ENCODE measurements at regions not wholly inside any gene's neighbourhood (a gene's known extent, or its start where the extent isn't known, plus 50 kb on each side); places are given as distances from the start of the nearest gene placed in this dataset.

- TF ChIP-seq CTCF (IDR thresholded peaks at IDR 0.05) (no peak), POLR2A (IDR thresholded peaks at IDR 0.05) (no peak)
Measured at GRCh38 chr4:131288441-131288840, 1860.7 kb upstream of the PCDH10 start.

Data from testis (tissue), 2 donors.